ENCODE measurements at regions not wholly inside any gene's neighbourhood (a gene's known extent, or its start where the extent isn't known, plus 50 kb on each side); places are given as distances from the start of the nearest gene placed in this dataset.

DNA sequence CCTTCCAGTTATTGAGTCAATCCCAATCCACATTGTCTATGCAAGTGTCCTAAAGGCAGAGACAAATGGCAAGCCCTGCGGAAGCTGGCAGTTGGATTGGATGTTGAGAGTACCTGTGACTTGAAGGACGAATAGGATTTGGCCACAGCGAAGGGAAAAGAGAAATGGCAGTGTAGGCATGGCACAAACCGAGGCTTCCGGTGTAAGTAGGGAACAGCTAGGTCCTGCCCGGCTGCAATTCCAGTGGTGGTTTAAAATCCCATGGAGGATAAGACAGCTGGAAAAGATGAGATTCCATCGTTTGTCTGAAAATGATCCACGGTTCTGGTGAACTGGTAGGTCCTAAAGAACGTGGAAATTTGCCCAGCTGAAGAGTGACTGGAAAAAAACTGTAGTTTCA is 296.2 kb downstream of the TCERG1L start:
- no peak for FAIRE-seq
- TF ChIP-seq SPI1 (IDR thresholded peaks at IDR 0.05; ENCODE audit: low read depth, low read length) (no peak), POLR2AphosphoS5 (IDR thresholded peaks at IDR 0.05; ENCODE audit: low read depth, low read length) (no peak), POU2F2 (IDR thresholded peaks at IDR 0.05; ENCODE audit: low read depth, low read length) (no peak), PAX5 (IDR thresholded peaks at IDR 0.05; ENCODE audit: insufficient read depth, low read length, severe bottlenecking) (no peak), POLR2A (IDR thresholded peaks at IDR 0.05; ENCODE audit: low read depth, low read length) (no peak), TAF1 (IDR thresholded peaks at IDR 0.05; ENCODE audit: low read depth, low read length) (no peak)
- DNase-seq (ENCODE audit: insufficient read length, low spot score), result no peak

GRCh38 chr10:131016556-131016955 is 295.0 kb downstream of the TCERG1L start:
- DNase-seq (ENCODE audit: insufficient read length, low spot score) (no peak), FAIRE-seq (no peak)
- no peak for TF ChIP-seq SPI1 (IDR thresholded peaks at IDR 0.05; ENCODE audit: low read depth, low read length)
- TF ChIP-seq POU2F2 (IDR thresholded peaks at IDR 0.05; ENCODE audit: low read depth, low read length), result no peak
- no peak for TF ChIP-seq TAF1 (IDR thresholded peaks at IDR 0.05; ENCODE audit: low read depth, low read length)
- no peak for TF ChIP-seq PAX5 (IDR thresholded peaks at IDR 0.05; ENCODE audit: insufficient read depth, low read length, severe bottlenecking)
- no peak for TF ChIP-seq POLR2AphosphoS5 (IDR thresholded peaks at IDR 0.05; ENCODE audit: low read depth, low read length)
- no peak for TF ChIP-seq POLR2A (IDR thresholded peaks at IDR 0.05; ENCODE audit: low read depth, low read length)

GRCh38 chr10:131017566-131018285 is 293.8 kb downstream of the TCERG1L start:
- no peak for DNase-seq (ENCODE audit: insufficient read length, low spot score)
- TF ChIP-seq TAF1 (IDR thresholded peaks at IDR 0.05; ENCODE audit: low read depth, low read length) (no peak), POU2F2 (IDR thresholded peaks at IDR 0.05; ENCODE audit: low read depth, low read length) (no peak), PAX5 (IDR thresholded peaks at IDR 0.05; ENCODE audit: insufficient read depth, low read length, severe bottlenecking) (no peak), SPI1 (IDR thresholded peaks at IDR 0.05; ENCODE audit: low read depth, low read length) (no peak), POLR2A (IDR thresholded peaks at IDR 0.05; ENCODE audit: low read depth, low read length) (no peak), POLR2AphosphoS5 (IDR thresholded peaks at IDR 0.05; ENCODE audit: low read depth, low read length) (no peak)
- FAIRE-seq, result no peak

- TF ChIP-seq POLR2A (IDR thresholded peaks at IDR 0.05; ENCODE audit: low read depth, low read length) (no peak), POLR2AphosphoS5 (IDR thresholded peaks at IDR 0.05; ENCODE audit: low read depth, low read length) (no peak), TAF1 (IDR thresholded peaks at IDR 0.05; ENCODE audit: low read depth, low read length) (no peak), POU2F2 (IDR thresholded peaks at IDR 0.05; ENCODE audit: low read depth, low read length) (no peak), PAX5 (IDR thresholded peaks at IDR 0.05; ENCODE audit: insufficient read depth, low read length, severe bottlenecking) (no peak), SPI1 (IDR thresholded peaks at IDR 0.05; ENCODE audit: low read depth, low read length) (no peak)
- FAIRE-seq (no peak), DNase-seq (ENCODE audit: insufficient read length, low spot score) (no peak)
These were observed 292.5 kb downstream of the TCERG1L start for GRCh38 chr10:131018886-131019500.

DNA sequence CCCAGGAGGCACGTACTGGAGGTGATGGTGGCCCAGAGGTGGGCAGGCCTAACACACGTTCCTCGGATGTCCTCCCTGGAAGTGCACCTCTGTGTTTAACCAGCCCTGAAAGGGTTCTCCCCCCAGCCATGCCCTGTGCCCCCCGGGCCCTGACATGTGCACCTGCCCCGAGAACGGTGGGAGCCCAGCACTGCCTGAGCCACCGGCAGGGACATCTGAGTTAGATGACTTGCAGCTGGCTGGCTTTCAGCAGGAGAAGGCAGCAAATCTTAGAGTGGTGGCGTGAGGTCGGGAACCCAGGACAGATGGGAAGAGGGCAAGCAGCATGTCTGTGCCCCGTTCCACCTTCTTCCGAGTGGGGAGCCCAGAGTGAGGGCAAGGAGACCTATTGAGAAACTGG is 291.8 kb downstream of the TCERG1L start:
- DNase-seq (ENCODE audit: insufficient read length, low spot score), result no peak
- TF ChIP-seq SPI1 (IDR thresholded peaks at IDR 0.05; ENCODE audit: low read depth, low read length) (no peak), POLR2A (IDR thresholded peaks at IDR 0.05; ENCODE audit: low read depth, low read length) (no peak), POU2F2 (IDR thresholded peaks at IDR 0.05; ENCODE audit: low read depth, low read length) (no peak), POLR2AphosphoS5 (IDR thresholded peaks at IDR 0.05; ENCODE audit: low read depth, low read length) (no peak)
- no peak for FAIRE-seq

DNA sequence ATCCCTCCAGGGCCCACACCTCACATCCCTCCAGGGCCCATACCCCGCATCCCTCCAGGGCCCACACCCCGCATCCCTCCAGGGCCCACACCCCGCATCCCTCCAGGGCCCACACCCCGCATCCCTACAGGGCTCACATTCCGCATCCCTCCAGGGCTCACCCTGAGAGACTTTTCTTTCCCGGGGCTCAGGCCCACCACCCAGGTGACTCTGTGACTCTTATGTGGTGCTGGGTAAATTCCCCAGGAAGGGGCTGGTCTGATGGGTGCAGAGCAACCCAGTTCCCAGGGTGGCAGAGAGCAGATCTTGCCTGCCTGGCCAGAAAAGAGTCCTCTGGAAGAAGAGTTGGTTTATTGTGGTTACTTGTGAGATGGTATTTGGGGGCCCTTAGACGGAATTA is 290.7 kb downstream of the TCERG1L start:
- TF ChIP-seq SPI1 (IDR thresholded peaks at IDR 0.05; ENCODE audit: low read depth, low read length), result no peak
- no peak for TF ChIP-seq TAF1 (IDR thresholded peaks at IDR 0.05; ENCODE audit: low read depth, low read length)
- no peak for TF ChIP-seq POLR2A (IDR thresholded peaks at IDR 0.05; ENCODE audit: low read depth, low read length)
- TF ChIP-seq POU2F2 (IDR thresholded peaks at IDR 0.05; ENCODE audit: low read depth, low read length), result no peak
- no peak for TF ChIP-seq POLR2AphosphoS5 (IDR thresholded peaks at IDR 0.05; ENCODE audit: low read depth, low read length)
- TF ChIP-seq PAX5 (IDR thresholded peaks at IDR 0.05; ENCODE audit: insufficient read depth, low read length, severe bottlenecking), result no peak
- DNase-seq (ENCODE audit: insufficient read length, low spot score) (no peak), FAIRE-seq (no peak)

DNA sequence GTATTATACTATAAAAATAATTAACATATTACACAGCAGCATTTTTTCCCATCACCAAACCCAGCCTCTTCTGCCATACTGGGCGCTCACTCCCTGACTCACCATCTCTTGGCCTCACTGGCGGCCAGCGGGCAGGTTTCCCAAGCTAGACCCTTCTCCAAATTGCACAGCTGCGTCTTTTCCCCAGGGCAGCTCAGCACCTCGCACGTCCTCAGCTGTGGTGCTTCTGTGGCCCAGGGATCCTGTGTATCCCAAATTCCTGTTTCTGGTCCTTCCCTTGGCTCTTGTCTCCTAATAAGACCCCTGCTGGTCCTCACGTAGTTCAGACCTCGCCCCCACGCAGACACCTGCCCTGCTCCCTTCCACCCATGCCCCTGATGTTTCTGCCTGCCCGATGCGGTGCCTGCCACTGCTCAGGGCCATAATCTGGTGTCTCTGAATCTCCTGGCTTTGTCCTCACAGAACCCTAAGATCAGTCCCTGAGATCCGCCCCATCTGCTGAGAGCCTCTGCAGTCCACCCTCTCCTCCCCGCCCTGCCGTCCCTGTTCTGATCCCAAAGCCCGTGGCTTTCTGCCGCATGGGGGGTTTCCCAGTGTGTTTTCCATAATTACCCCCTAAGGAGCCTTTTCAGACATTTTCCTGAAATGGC is 290.1 kb downstream of the TCERG1L start:
- DNase-seq (ENCODE audit: insufficient read length, low spot score) (no peak), FAIRE-seq (no peak)
- TF ChIP-seq TAF1 (IDR thresholded peaks at IDR 0.05; ENCODE audit: low read depth, low read length) (no peak), SPI1 (IDR thresholded peaks at IDR 0.05; ENCODE audit: low read depth, low read length) (no peak), PAX5 (IDR thresholded peaks at IDR 0.05; ENCODE audit: insufficient read depth, low read length, severe bottlenecking) (no peak), POLR2A (IDR thresholded peaks at IDR 0.05; ENCODE audit: low read depth, low read length) (no peak), POLR2AphosphoS5 (IDR thresholded peaks at IDR 0.05; ENCODE audit: low read depth, low read length) (no peak), POU2F2 (IDR thresholded peaks at IDR 0.05; ENCODE audit: low read depth, low read length) (no peak)

DNA sequence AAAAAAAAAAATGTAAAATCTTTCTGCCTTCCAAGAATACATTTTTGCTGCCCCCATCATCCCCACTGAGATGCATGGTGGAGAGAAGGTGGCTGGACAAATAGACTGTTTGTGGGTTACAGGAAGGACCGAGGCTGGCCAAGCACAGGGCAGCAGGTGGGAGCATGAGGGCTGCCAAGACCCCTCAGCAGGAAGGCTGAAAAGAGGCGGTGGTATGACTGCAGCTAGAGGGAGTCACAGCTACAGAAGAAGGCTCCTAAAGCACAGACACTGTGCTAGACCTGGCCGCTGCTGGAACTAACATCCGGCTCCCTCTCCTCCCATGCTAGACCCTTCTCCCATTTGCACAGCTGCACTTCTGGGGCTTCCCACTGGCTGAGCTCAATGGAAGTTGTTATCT is 289.6 kb downstream of the TCERG1L start:
- DNase-seq (ENCODE audit: insufficient read length, low spot score) (no peak), FAIRE-seq (no peak)
- no peak for TF ChIP-seq POLR2A (IDR thresholded peaks at IDR 0.05; ENCODE audit: low read depth, low read length)
- TF ChIP-seq POLR2AphosphoS5 (IDR thresholded peaks at IDR 0.05; ENCODE audit: low read depth, low read length), result no peak
- TF ChIP-seq SPI1 (IDR thresholded peaks at IDR 0.05; ENCODE audit: low read depth, low read length), result no peak

DNA sequence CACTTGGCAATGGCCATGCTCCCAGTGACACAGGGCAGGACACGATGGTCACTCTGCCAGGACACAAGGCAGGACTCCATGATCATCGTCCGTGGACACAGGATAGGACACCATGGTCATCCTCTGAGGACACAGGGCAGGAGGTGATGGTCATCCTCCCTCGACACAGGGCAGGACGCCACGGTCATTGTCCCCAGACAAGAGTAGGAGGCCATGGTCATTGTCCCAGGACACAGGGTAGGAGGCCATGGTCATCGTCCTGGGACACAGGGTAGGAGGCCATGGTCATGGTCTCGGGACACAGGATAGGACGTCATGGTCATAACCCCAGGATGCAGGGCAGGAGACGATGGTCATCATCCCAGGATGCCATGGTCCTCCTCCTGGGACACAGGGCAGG is 289.2 kb downstream of the TCERG1L start:
- FAIRE-seq (no peak), DNase-seq (ENCODE audit: insufficient read length, low spot score) (no peak)
- TF ChIP-seq POLR2AphosphoS5 (IDR thresholded peaks at IDR 0.05; ENCODE audit: low read depth, low read length) (no peak), POU2F2 (IDR thresholded peaks at IDR 0.05; ENCODE audit: low read depth, low read length) (no peak), POLR2A (IDR thresholded peaks at IDR 0.05; ENCODE audit: low read depth, low read length) (no peak), SPI1 (IDR thresholded peaks at IDR 0.05; ENCODE audit: low read depth, low read length) (no peak), TAF1 (IDR thresholded peaks at IDR 0.05; ENCODE audit: low read depth, low read length) (no peak), PAX5 (IDR thresholded peaks at IDR 0.05; ENCODE audit: insufficient read depth, low read length, severe bottlenecking) (no peak)
